Fibroblast of lung (primary cell): ENCODE measurements at regions not wholly inside any gene's neighbourhood (a gene's known extent, or its start where the extent isn't known, plus 50 kb on each side); places are given as distances from the start of the nearest gene placed in this dataset.
"Not testable (repeated sequence)": the region's sequence is repeated elsewhere in the genome, so short reads cannot be mapped to it uniquely, and the experiment has no call there.

Experiments
- EZH2 ChIP-seq: IDR thresholded peaks from 2 replicates; pipeline ENCODE4 v1.5.1; 2012; ENCODE audit warnings: low read length, control low read depth, mild to moderate bottlenecking; ENCODE audit errors: missing control alignments
- TF ChIP-seq, protein P1 (sequence below), 2 donors: IDR thresholded peaks in 1 of 2; conservative IDR thresholded peaks in 1 of 2; 1 replicate in 1 of 2; 2 replicates in 1 of 2; pipeline ENCODE4 v1.5.1; 2011 to 2012; ENCODE audit warnings: low read length in 2 of 2, control low read depth in 1 of 2, inconsistent platforms in 1 of 2, low read depth in 1 of 2, mild to moderate bottlenecking in 1 of 2

DNA sequence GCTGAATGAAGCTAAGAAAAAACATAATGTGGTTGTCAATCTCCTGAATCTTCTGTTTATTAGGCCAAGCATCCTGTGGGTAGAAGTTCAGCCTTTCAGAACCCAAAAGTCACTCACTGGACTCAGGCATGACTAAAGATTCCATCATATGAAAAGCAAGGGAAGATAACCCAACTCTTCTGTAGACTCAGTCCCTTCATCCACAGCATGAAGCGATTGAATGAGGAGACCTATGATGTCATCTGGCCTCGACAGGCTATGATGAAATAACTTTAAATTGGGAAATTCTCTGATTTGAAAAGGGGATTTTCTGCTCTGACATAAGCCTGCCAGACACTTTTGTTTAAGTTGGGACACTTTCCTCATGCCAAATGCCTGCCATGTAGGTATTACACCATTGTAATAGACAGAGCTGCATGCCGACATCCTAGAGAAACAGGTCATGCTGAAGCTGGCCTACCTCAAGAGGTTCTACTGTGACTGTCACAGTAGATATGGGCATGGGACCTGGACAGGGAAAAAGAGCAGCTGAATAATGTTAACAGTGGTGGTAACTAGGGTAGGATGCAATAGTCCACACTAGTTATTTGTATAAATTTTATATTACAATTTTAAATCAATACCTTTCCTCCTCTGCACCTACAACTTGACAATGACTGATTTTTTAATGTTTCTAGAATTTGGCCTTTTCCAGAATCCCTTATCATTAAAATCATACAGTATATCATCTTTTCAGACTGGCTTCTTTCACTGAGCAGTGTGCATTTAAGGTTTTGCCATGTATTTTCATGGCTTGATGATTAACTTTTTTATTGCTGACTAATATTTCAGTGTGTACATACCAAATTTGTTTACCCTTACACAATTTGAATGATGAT lies 291.3 kb downstream of the CNTNAP3B start:
- not testable (repeated sequence) for TF ChIP-seq EZH2
- TF ChIP-seq, protein P1, sequence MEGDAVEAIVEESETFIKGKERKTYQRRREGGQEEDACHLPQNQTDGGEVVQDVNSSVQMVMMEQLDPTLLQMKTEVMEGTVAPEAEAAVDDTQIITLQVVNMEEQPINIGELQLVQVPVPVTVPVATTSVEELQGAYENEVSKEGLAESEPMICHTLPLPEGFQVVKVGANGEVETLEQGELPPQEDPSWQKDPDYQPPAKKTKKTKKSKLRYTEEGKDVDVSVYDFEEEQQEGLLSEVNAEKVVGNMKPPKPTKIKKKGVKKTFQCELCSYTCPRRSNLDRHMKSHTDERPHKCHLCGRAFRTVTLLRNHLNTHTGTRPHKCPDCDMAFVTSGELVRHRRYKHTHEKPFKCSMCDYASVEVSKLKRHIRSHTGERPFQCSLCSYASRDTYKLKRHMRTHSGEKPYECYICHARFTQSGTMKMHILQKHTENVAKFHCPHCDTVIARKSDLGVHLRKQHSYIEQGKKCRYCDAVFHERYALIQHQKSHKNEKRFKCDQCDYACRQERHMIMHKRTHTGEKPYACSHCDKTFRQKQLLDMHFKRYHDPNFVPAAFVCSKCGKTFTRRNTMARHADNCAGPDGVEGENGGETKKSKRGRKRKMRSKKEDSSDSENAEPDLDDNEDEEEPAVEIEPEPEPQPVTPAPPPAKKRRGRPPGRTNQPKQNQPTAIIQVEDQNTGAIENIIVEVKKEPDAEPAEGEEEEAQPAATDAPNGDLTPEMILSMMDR (conservative IDR thresholded peaks at IDR 0.05 in 1 of 2, IDR thresholded peaks at IDR 0.05 in 1 of 2; ENCODE audit: low read depth in 1 of 2, low read length in 2 of 2), result not testable (repeated sequence)
